ENCODE measurements at regions not wholly inside any gene's neighbourhood (a gene's known extent, or its start where the extent isn't known, plus 50 kb on each side); places are given as distances from the start of the nearest gene placed in this dataset.

DNA sequence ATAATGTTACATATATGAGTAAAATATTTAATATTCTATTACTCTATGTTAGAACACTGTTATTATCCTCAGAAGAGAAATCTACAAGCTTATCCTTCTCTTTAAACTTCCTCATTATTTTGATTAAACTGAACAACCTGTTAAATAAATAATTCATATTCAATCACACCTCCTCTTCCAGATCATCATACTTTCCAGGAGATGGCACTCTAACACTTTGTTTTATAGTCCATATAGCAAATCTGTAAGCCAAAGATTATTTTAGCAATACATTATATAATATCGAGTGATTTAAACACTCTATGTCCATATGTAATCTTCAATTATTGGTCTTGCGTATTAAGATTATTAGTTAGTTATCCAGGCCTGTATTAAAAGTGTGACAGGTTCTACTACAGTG is 694.1 kb downstream of the ANKRD7 start:
- TF ChIP-seq POLR2AphosphoS5 (IDR thresholded peaks at IDR 0.05) (no peak), POLR2A (IDR thresholded peaks at IDR 0.05) (no peak), EP300 (IDR thresholded peaks at IDR 0.05) (no peak), CTCF (IDR thresholded peaks at IDR 0.05) (no peak)
- no peak for DNase-seq (ENCODE audit: low spot score in 2 of 2)
- H3K27ac ChIP-seq, result no peak overlapping the region
- no peak overlapping the region for H3K4me3 ChIP-seq
- no peaks in the 10 kb centered on the region for H3K27me3 ChIP-seq
- no peaks in the 10 kb centered on the region for H3K36me3 ChIP-seq
- H3K9me3 ChIP-seq, result no peaks in the 10 kb centered on the region
- WGBS, result 53% methylated on average over 2 of the region's 2 CpGs
- no peaks in the 10 kb centered on the region for H3K4me1 ChIP-seq

DNA sequence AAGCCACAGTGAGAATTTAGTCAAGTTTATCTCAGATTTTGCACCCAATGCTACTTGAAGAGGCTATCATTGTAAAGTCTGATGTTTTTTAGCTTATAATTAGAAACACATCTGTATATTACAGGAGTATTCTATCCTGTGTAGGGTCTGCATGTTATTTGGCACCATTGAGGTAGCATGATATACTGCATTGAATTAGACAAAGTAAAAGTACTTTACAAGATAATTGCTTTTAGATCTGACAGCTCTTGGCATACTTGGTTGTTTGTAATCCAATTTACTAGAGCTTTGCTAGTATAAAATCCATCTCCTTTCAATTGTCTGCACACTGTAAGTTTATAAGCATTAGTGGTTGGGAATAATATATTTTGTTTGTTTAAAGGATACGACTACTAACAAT is 714.3 kb downstream of the ANKRD7 start:
- Histone ChIP-seq H3K27ac (no peak overlapping the region), H3K36me3 (no peaks in the 10 kb centered on the region), H3K9me3 (no peaks in the 10 kb centered on the region), H3K4me3 (no peak overlapping the region), H3K27me3 (no peaks in the 10 kb centered on the region), H3K4me1 (no peaks in the 10 kb centered on the region)
- no peak for DNase-seq (ENCODE audit: low spot score in 2 of 2)
- WGBS, result 90% methylated on average over 1 of the region's 1 CpG
- no peak for TF ChIP-seq CTCF (IDR thresholded peaks at IDR 0.05)
- TF ChIP-seq EP300 (IDR thresholded peaks at IDR 0.05), result no peak
- TF ChIP-seq POLR2AphosphoS5 (IDR thresholded peaks at IDR 0.05), result no peak
- TF ChIP-seq POLR2A (IDR thresholded peaks at IDR 0.05), result no peak

DNA sequence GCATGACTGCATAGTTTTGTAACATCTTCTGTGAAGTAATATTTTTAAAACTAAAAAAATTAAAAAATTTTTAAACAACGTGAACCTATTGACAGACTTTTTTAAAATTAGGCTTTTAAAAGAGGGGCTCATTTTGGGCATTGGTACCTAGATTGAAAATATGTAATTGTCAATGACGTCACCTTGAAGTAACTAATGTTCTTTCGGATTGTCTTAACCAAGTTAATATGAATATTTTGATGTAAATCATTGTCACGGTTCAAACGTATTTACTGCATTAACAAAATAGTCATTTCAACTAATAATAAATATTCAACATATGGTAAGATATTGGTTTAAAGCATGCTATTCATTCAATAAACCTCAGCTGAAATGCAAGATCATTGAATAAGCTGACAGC is 719.8 kb downstream of the ANKRD7 start:
- H3K36me3 ChIP-seq, result no peaks in the 10 kb centered on the region
- no peaks in the 10 kb centered on the region for H3K9me3 ChIP-seq
- DNase-seq (ENCODE audit: low spot score in 2 of 2), result no peak
- H3K4me1 ChIP-seq, result no peaks in the 10 kb centered on the region
- H3K27ac ChIP-seq, result no peak overlapping the region
- no peaks in the 10 kb centered on the region for H3K27me3 ChIP-seq
- 87% methylated on average over 5 of the region's 5 CpGs for WGBS
- TF ChIP-seq POLR2AphosphoS5 (IDR thresholded peaks at IDR 0.05) (no peak), CTCF (IDR thresholded peaks at IDR 0.05) (no peak), POLR2A (IDR thresholded peaks at IDR 0.05) (no peak), EP300 (IDR thresholded peaks at IDR 0.05) (no peak)
- no peak overlapping the region for H3K4me3 ChIP-seq

GRCh38 chr7:118945911-118946682 is 721.6 kb downstream of the ANKRD7 start:
- no peak for DNase-seq (ENCODE audit: low spot score in 2 of 2)
- no peak for TF ChIP-seq POLR2A (IDR thresholded peaks at IDR 0.05)
- TF ChIP-seq EP300 (IDR thresholded peaks at IDR 0.05), result no peak
- no peak for TF ChIP-seq CTCF (IDR thresholded peaks at IDR 0.05)
- no peak for TF ChIP-seq POLR2AphosphoS5 (IDR thresholded peaks at IDR 0.05)
- no peaks in the 10 kb centered on the region for H3K27me3 ChIP-seq
- no peak overlapping the region for H3K27ac ChIP-seq
- no peaks in the 10 kb centered on the region for H3K4me1 ChIP-seq
- no peaks in the 10 kb centered on the region for H3K9me3 ChIP-seq
- H3K36me3 ChIP-seq, result no peaks in the 10 kb centered on the region
- 88% methylated on average over 13 of the region's 13 CpGs for WGBS
- H3K4me3 ChIP-seq, result no peak overlapping the region

DNA sequence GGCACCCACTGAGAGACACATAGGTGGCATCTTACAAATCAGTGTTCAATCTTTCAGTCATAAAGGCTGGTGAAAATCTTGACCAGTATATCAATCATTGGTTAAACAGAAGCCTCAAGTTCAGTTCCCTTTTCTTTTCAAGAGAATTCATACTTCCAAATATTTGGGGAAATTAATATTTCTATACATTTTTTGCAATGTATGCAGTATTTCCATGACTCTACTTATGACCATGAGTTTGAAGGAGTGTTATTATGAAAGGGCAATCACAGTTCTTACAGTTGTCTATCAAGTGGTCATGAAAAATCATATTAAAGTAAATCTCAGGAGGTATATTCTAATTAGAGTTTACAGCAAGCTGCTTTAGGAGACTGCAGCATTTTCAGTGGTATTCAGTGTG is 724.0 kb downstream of the ANKRD7 start:
- Histone ChIP-seq H3K27ac (no peak overlapping the region), H3K36me3 (no peaks in the 10 kb centered on the region), H3K4me1 (no peaks in the 10 kb centered on the region), H3K27me3 (no peaks in the 10 kb centered on the region), H3K4me3 (no peak overlapping the region), H3K9me3 (no peaks in the 10 kb centered on the region)
- TF ChIP-seq EP300 (IDR thresholded peaks at IDR 0.05), result no peak
- no peak for TF ChIP-seq POLR2A (IDR thresholded peaks at IDR 0.05)
- no peak for TF ChIP-seq POLR2AphosphoS5 (IDR thresholded peaks at IDR 0.05)
- TF ChIP-seq CTCF (IDR thresholded peaks at IDR 0.05), result no peak
- no peak for DNase-seq (ENCODE audit: low spot score in 2 of 2)
